Brain microvascular endothelial cell (primary cell): ENCODE measurements at regions not wholly inside any gene's neighbourhood (a gene's known extent, or its start where the extent isn't known, plus 50 kb on each side); places are given as distances from the start of the nearest gene placed in this dataset.
A peak's percentile ranks its signal among the peaks of the same experiment; 100 is the strongest.

Experiments used
- DNase-seq: peaks from one replicate; pipeline ENCODE4 v3.0.0-alpha.2; 2020
- H3K27ac ChIP-seq: fragments of 250-450 bp; sonication (Bioruptor Pico); 2 replicates; pipeline ENCODE4 v1.5.1; 2020; ENCODE audit warnings: mild to moderate bottlenecking, moderate library complexity
- H3K27me3 ChIP-seq: fragments of 250-450 bp; sonication (Bioruptor Pico); replicated peaks from 2 replicates; pipeline ENCODE4 v1.5.1; 2020; ENCODE audit warnings: mild to moderate bottlenecking
- H3K36me3 ChIP-seq: fragments of 250-450 bp; sonication (Bioruptor Pico); replicated peaks from 2 replicates; pipeline ENCODE4 v1.5.1; 2020; ENCODE audit warnings: mild to moderate bottlenecking
- H3K4me3 ChIP-seq: 2 replicates; pipeline ENCODE4 v1.5.1; 2011; ENCODE audit warnings: low read depth, mild to moderate bottlenecking, control low read depth, low read length, moderate library complexity
- in situ Hi-C: cut with HindIII; loops from 2 replicates; pipeline ENCODE4 v1.10.0; 2017; ENCODE audit warnings: low sequenced_read_pairs, low pct_ligation_motif_present
- TF ChIP-seq, protein P1 (sequence below): IDR thresholded peaks from 2 replicates; pipeline ENCODE4 v1.5.1; 2011; ENCODE audit warnings: low read depth, mild to moderate bottlenecking, moderate library complexity, low read length, control low read depth, inconsistent platforms; ENCODE audit errors: missing control alignments

DNA sequence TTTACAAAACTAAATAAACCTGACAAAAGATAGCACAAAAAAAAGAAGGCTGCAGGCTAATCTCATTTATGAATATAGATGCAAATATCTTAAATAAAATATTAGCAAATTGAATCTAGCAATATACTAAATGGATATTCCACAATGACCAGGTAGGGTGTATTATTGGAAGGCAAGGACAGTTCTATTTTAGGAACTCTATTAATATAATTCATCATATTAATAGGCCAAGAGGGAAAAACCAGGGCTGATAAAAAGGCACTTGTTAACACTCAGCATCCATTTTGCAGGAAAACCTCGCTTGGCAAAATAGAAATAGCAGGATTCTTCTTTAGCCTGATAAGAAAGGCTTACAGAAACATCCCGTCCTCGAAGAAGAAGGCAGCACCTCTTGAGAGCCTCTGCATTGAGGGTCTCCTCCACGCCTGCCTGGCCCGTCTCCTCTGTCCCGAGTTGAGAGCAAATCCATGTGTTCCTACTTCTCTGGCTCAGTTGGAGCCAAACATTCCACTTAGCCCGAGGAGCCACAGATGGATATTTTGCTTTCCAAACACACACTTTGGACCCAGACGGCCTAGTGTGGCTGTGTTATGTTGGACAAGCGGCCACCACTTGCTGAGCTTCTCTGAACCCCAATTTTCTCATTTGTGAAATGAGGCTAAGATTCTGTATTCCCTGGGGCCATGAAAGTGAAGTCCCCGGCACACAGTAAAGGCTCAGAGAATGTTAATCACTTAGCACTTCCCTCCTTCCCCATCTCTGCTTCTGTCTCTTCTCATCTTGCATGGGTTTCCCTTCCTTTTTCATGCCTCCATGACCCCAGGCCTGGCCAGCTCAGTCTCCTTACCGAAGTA is 181.8 kb upstream of the MVB12B start:
- H3K4me3 ChIP-seq, result no peak overlapping the region
- DNase-seq, result no peak
- H3K27me3 ChIP-seq, result peaks cover 5% of the 10 kb centered on the region
- H3K36me3 ChIP-seq, result no peaks in the 10 kb centered on the region
- in situ Hi-C loops, result no loop called here
- no peak overlapping the region for H3K27ac ChIP-seq
- TF ChIP-seq, protein P1, sequence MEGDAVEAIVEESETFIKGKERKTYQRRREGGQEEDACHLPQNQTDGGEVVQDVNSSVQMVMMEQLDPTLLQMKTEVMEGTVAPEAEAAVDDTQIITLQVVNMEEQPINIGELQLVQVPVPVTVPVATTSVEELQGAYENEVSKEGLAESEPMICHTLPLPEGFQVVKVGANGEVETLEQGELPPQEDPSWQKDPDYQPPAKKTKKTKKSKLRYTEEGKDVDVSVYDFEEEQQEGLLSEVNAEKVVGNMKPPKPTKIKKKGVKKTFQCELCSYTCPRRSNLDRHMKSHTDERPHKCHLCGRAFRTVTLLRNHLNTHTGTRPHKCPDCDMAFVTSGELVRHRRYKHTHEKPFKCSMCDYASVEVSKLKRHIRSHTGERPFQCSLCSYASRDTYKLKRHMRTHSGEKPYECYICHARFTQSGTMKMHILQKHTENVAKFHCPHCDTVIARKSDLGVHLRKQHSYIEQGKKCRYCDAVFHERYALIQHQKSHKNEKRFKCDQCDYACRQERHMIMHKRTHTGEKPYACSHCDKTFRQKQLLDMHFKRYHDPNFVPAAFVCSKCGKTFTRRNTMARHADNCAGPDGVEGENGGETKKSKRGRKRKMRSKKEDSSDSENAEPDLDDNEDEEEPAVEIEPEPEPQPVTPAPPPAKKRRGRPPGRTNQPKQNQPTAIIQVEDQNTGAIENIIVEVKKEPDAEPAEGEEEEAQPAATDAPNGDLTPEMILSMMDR, result no peak

GRCh38 chr9:126145887-126146253 is 180.8 kb upstream of the MVB12B start:
- Histone ChIP-seq H3K27ac (no peak overlapping the region), H3K27me3 (peaks cover 5% of the 10 kb centered on the region), H3K4me3 (no peak overlapping the region), H3K36me3 (no peaks in the 10 kb centered on the region)
- in situ Hi-C loops, result no loop called here
- no peak for DNase-seq
- TF ChIP-seq, protein P1, result no peak

DNA sequence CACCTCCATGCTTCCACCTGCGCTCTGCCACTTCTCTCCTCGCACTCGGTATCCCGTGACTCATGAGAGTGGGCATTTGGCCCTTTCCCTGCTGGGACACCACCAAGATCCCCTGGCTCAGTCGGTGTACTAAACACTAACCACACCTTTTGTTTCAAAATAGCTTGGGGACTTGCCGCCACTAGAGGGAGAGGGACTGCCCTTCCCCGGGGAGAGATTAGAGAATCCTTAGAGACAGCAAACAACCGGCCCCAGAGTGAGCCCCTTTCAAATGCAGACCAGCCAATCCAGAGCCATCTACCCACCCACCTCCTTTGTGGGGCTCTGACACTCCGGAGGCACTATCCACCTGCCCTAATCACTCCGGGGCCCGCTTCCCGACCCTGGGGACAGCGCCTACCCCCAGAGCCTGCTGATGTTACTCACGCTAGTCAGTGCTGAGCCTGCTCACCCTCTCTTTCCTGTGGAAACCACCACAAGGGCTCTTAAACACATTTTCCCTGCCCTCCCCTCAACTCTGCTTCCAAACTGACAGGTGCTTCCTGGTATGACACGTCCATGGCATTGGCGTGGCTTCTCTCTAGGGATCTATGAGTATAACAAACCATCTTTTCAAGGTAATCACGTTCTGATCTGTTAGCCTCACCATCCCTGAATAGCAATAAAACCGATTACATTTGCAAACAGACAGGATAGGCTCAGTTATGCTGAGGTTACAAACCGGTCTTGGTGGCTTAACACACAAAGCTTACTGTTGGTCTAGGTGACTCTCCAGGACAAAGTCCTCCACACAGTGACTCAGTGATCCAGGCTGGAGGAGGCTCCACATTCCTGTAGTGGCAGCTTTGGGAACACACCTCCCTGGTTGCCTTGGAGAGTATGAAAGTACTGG is 180.1 kb upstream of the MVB12B start:
- DNase-seq, result no peak
- in situ Hi-C loops, result no loop called here
- H3K27me3 ChIP-seq, result peaks cover 5% of the 10 kb centered on the region
- no peak overlapping the region for H3K4me3 ChIP-seq
- no peaks in the 10 kb centered on the region for H3K36me3 ChIP-seq
- H3K27ac ChIP-seq, result no peak overlapping the region
- TF ChIP-seq, protein P1, result peak; percentile 69

GRCh38 chr9:126147186-126147935 is 179.3 kb upstream of the MVB12B start:
- H3K36me3 ChIP-seq, result no peaks in the 10 kb centered on the region

More at GRCh38 chr9:126147186-126147935, 179.3 kb upstream of the MVB12B start:
- Histone ChIP-seq H3K27me3 (peaks cover 5% of the 10 kb centered on the region), H3K27ac (no peak overlapping the region), H3K4me3 (no peak overlapping the region)
- TF ChIP-seq, protein P1, result no peak
- in situ Hi-C loops, result no loop called here
- no peak for DNase-seq
